HCT116 (cell line): ENCODE measurements at regions not wholly inside any gene's neighbourhood (a gene's known extent, or its start where the extent isn't known, plus 50 kb on each side); places are given as distances from the start of the nearest gene placed in this dataset.

ENCODE experiments used
- ATAC-seq: fragments of 200-7000 bp; cut with Tn5 transposase; 2 replicates; pipeline ENCODE4 v1.9.1; 2020; ENCODE audit warnings: mild to moderate bottlenecking, moderate library complexity
- BruUV-seq: library from RNA; stranded (reverse); fragments of 400-500 nt; replicated peaks from 2 replicates; lab custom pipeline; 2021; lab: Mats Ljungman, UMichigan
- CTCF ChIA-PET: fragments of 300-600 bp; sonication (Branson Sonifier 250); formaldehyde crosslinking; loops from one replicate; lab custom pipeline; 2021; ENCODE audit warnings: antibody characterized with exemption; lab: Charles Lee
- POLR2A ChIA-PET: fragments of 300-600, 350-600 bp; sonication (Branson Sonifier 250); formaldehyde crosslinking; loops from one replicate; lab custom pipeline; 2021; ENCODE audit warnings: antibody characterized with exemption; lab: Charles Lee
- RAD21 ChIA-PET, 2 experiments: fragments of 300-600 bp; sonication (Branson Sonifier 250); formaldehyde crosslinking; loops; one replicate each; lab custom pipeline; 2023; ENCODE audit warnings: low total read pairs in 2 of 2; ENCODE audit not compliant: uncharacterized antibody in 2 of 2, unreplicated experiment in 2 of 2, low non-redundant PET in 1 of 2; lab: Charles Lee
- DNase-seq: peaks from one replicate; pipeline ENCODE4 v3.0.0-alpha.2; 2010; ENCODE audit warnings: low read depth, low spot score
- H2AFZ ChIP-seq: fragments of 200-600 bp; shearing (Covaris generic), sonication (generic); 2 replicates; pipeline ENCODE4 v1.6.1; 2017; ENCODE audit warnings: low read depth, mixed run types, mixed read lengths, antibody characterized with exemption, low read length; ENCODE audit not compliant: poor library complexity, severe bottlenecking
- H3K27ac ChIP-seq: 2 replicates; pipeline ENCODE4 v1.5.1; 2012; ENCODE audit warnings: low read depth, low read length
- H3K27me3 ChIP-seq: fragments of 200-600 bp; sonication (generic); 2 replicates; pipeline ENCODE4 v1.6.1; 2016; ENCODE audit warnings: mixed run types, low read length, mixed read lengths; ENCODE audit not compliant: insufficient read depth
- H3K36me3 ChIP-seq, 2 experiments: fragments of 200-500 bp in 1 of 2; fragments of 200-600 bp in 1 of 2; sonication (Bioruptor generic) in 1 of 2; sonication (generic) in 1 of 2; 2 replicates each; pipeline versions ENCODE4 v1.5.1 to v1.6.1; 2014 to 2016; ENCODE audit warnings: low read length in 2 of 2, inconsistent platforms in 1 of 2, mixed read lengths in 1 of 2, mixed run types in 1 of 2; ENCODE audit not compliant: insufficient read depth in 2 of 2, control insufficient read depth in 1 of 2
- H3K4me1 ChIP-seq, 2 experiments: fragments of 200-600 bp in 1 of 2; sonication (generic) in 1 of 2; 2 replicates each; pipeline versions ENCODE4 v1.5.1 to v1.6.1; 2012 to 2017; ENCODE audit warnings: low read length in 2 of 2, inconsistent platforms in 1 of 2, mild to moderate bottlenecking in 1 of 2, mixed read lengths in 1 of 2, mixed run types in 1 of 2, moderate library complexity in 1 of 2; ENCODE audit not compliant: insufficient read depth in 2 of 2, control insufficient read depth in 1 of 2
- H3K4me2 ChIP-seq: fragments of 200-600 bp; sonication (generic); 2 replicates; pipeline ENCODE4 v1.6.1; 2017; ENCODE audit warnings: mixed run types, low read length, mixed read lengths
- H3K4me3 ChIP-seq, 2 experiments: fragments of 200-600 bp in 1 of 2; sonication (generic) in 1 of 2; replicated peaks in 1 of 2; 2 replicates each; pipeline ENCODE4 v1.5.1; 2011 to 2016; ENCODE audit warnings: low read length in 2 of 2, control low read depth in 1 of 2, low read depth in 1 of 2, mild to moderate bottlenecking in 1 of 2, mixed read lengths in 1 of 2, mixed run types in 1 of 2
- H3K79me2 ChIP-seq: fragments of 200-600 bp; sonication (generic); 2 replicates; pipeline ENCODE4 v1.6.1; 2017; ENCODE audit warnings: mild to moderate bottlenecking, mixed run types, low read length, moderate library complexity, mixed read lengths; ENCODE audit not compliant: insufficient read depth
- H3K9ac ChIP-seq: fragments of 200-600 bp; sonication (generic); 2 replicates; pipeline ENCODE4 v1.6.1; 2016; ENCODE audit warnings: low read length, mixed read lengths
- H3K9me2 ChIP-seq: fragments of 200-600 bp; sonication (generic), shearing (Covaris generic); 2 replicates; pipeline ENCODE4 v1.6.1; 2017; ENCODE audit warnings: mixed run types, mild to moderate bottlenecking, moderate library complexity; ENCODE audit not compliant: insufficient read depth
- H3K9me3 ChIP-seq, 2 experiments: fragments of 200-500 bp in 1 of 2; fragments of 200-600 bp in 1 of 2; sonication (Bioruptor generic) in 1 of 2; sonication (generic) in 1 of 2; 2 replicates each; pipeline ENCODE4 v1.6.1; 2014 to 2017; ENCODE audit warnings: low read length in 2 of 2, mixed read lengths in 2 of 2, inconsistent platforms in 1 of 2, low read depth in 1 of 2, mild to moderate bottlenecking in 1 of 2, mixed run types in 1 of 2, moderate library complexity in 1 of 2; ENCODE audit not compliant: control insufficient read depth in 1 of 2, insufficient read depth in 1 of 2
- H4K20me1 ChIP-seq: fragments of 200-600 bp; sonication (generic), shearing (Covaris generic); 2 replicates; pipeline ENCODE4 v1.6.1; 2017; ENCODE audit warnings: mixed run types, mild to moderate bottlenecking, moderate library complexity; ENCODE audit not compliant: insufficient read depth
- CBX3 ChIP-seq: IDR thresholded peaks from 2 replicates; pipeline ENCODE4 v1.6.1; 2012; ENCODE audit warnings: low read depth
- CEBPB ChIP-seq: IDR thresholded peaks from 2 replicates; pipeline ENCODE4 v1.6.1; 2012; ENCODE audit warnings: low read depth
- EGR1 ChIP-seq: IDR thresholded peaks from 2 replicates; pipeline ENCODE4 v1.6.1; 2012; ENCODE audit warnings: low read depth
- ELF1 ChIP-seq: IDR thresholded peaks from 2 replicates; pipeline ENCODE4 v1.6.1; 2012; ENCODE audit warnings: low read depth, borderline replicate concordance
- EZH2 ChIP-seq: fragments of 200-600 bp; sonication (generic); IDR thresholded peaks from 2 replicates; pipeline ENCODE4 v1.6.1; 2017; ENCODE audit warnings: antibody characterized with exemption, mixed run types
- EZH2phosphoT487 ChIP-seq: fragments of 200-600 bp; IDR thresholded peaks from 2 replicates; pipeline ENCODE4 v1.6.1; 2018; ENCODE audit warnings: antibody characterized with exemption, borderline replicate concordance
- FOSL1 ChIP-seq: IDR thresholded peaks from 2 replicates; pipeline ENCODE4 v1.6.1; 2012; ENCODE audit warnings: low read depth
- POLR2A ChIP-seq: IDR thresholded peaks from 2 replicates; pipeline ENCODE4 v1.7.0; 2011; ENCODE audit warnings: borderline replicate concordance; ENCODE audit not compliant: insufficient read depth, insufficient read length; ENCODE audit errors: extremely low read depth
- POLR2AphosphoS5 ChIP-seq: IDR thresholded peaks from 2 replicates; pipeline ENCODE4 v1.6.1; 2011; ENCODE audit warnings: mild to moderate bottlenecking, low read depth, low read length, moderate library complexity
- RAD21 ChIP-seq: IDR thresholded peaks from 2 replicates; pipeline ENCODE4 v1.6.1; 2012; ENCODE audit warnings: low read depth, mild to moderate bottlenecking
- SP1 ChIP-seq: IDR thresholded peaks from 2 replicates; pipeline ENCODE4 v1.6.1; 2012; ENCODE audit warnings: low read depth
- SRF ChIP-seq: IDR thresholded peaks from 2 replicates; pipeline ENCODE4 v1.6.1; 2012; ENCODE audit warnings: low read depth
- TCF7L2 ChIP-seq: IDR thresholded peaks from 2 replicates; pipeline ENCODE4 v1.7.0; 2011; ENCODE audit warnings: borderline replicate concordance, inconsistent platforms; ENCODE audit not compliant: insufficient read depth, insufficient read length; ENCODE audit errors: extremely low read depth
- ZNF274 ChIP-seq: fragments of 200-500 bp; sonication (Bioruptor generic); IDR thresholded peaks from 2 replicates; pipeline ENCODE4 v1.6.1; 2014; ENCODE audit warnings: mild to moderate bottlenecking, low read depth, low read length, inconsistent platforms
- intact Hi-C: fragments of 100-400 bp; cut with micrococcal nuclease; formaldehyde crosslinking; loops from 2 replicates; pipeline ENCODE4 v1.10.0; 2022
- TF ChIP-seq, protein P1 (sequence below), 3 experiments: fragments of 200-600 bp in 1 of 3; sonication (generic) in 1 of 3; IDR thresholded peaks in 2 of 3; conservative IDR thresholded peaks in 1 of 3; 2 replicates each; pipeline ENCODE4 v1.5.1; 2012 to 2017; ENCODE audit warnings: low read depth in 2 of 3, low read length in 2 of 3, antibody characterized with exemption in 1 of 3, borderline replicate concordance in 1 of 3, control low read depth in 1 of 3, mild to moderate bottlenecking in 1 of 3, mixed read lengths in 1 of 3, mixed run types in 1 of 3, moderate library complexity in 1 of 3; ENCODE audit not compliant: insufficient read depth in 1 of 3
- TF ChIP-seq, protein P2 (sequence below): IDR thresholded peaks from 2 replicates; pipeline ENCODE4 v1.6.1; 2011; ENCODE audit warnings: mild to moderate bottlenecking, low read length, moderate library complexity; ENCODE audit not compliant: insufficient replicate concordance; ENCODE audit errors: extremely low read depth
- TF ChIP-seq, protein P3 (sequence below): IDR thresholded peaks from 2 replicates; pipeline ENCODE4 v1.6.1; 2012

DNA sequence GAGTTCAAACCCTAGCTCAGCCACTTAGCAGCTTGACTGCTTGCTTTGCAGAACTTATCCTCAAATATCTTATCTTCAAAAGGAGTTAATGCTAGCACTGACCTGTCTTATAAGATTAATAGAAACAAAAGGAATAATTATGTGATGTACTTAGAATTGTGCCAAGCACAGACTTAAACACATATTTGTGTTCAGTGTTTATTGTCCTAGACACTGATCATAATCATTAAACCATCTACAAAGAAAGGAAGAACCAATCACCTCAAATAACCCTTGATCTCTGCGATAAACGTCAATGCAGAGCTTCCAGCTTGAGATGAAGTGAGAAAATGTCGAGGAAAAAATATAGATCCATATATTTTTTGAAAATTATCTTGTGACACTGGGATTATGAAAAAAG is 73.1 kb downstream of the ATXN7L3B start (continued):
- no peak for TF ChIP-seq CEBPB
- no peak for TF ChIP-seq POLR2A
- TF ChIP-seq, protein P1, sequence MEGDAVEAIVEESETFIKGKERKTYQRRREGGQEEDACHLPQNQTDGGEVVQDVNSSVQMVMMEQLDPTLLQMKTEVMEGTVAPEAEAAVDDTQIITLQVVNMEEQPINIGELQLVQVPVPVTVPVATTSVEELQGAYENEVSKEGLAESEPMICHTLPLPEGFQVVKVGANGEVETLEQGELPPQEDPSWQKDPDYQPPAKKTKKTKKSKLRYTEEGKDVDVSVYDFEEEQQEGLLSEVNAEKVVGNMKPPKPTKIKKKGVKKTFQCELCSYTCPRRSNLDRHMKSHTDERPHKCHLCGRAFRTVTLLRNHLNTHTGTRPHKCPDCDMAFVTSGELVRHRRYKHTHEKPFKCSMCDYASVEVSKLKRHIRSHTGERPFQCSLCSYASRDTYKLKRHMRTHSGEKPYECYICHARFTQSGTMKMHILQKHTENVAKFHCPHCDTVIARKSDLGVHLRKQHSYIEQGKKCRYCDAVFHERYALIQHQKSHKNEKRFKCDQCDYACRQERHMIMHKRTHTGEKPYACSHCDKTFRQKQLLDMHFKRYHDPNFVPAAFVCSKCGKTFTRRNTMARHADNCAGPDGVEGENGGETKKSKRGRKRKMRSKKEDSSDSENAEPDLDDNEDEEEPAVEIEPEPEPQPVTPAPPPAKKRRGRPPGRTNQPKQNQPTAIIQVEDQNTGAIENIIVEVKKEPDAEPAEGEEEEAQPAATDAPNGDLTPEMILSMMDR (IDR thresholded peaks at IDR 0.05 in 2 of 3, conservative IDR thresholded peaks at IDR 0.05 in 1 of 3; ENCODE audit: borderline replicate concordance in 1 of 3, insufficient read depth in 1 of 3, low read depth in 2 of 3, low read length in 2 of 3) = no peak
- TF ChIP-seq RAD21 = no peak
- TF ChIP-seq ELF1 = no peak
- TF ChIP-seq, protein P2, sequence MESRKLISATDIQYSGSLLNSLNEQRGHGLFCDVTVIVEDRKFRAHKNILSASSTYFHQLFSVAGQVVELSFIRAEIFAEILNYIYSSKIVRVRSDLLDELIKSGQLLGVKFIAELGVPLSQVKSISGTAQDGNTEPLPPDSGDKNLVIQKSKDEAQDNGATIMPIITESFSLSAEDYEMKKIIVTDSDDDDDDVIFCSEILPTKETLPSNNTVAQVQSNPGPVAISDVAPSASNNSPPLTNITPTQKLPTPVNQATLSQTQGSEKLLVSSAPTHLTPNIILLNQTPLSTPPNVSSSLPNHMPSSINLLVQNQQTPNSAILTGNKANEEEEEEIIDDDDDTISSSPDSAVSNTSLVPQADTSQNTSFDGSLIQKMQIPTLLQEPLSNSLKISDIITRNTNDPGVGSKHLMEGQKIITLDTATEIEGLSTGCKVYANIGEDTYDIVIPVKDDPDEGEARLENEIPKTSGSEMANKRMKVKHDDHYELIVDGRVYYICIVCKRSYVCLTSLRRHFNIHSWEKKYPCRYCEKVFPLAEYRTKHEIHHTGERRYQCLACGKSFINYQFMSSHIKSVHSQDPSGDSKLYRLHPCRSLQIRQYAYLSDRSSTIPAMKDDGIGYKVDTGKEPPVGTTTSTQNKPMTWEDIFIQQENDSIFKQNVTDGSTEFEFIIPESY = no peak
- TF ChIP-seq, all 23 proteins: peak for 0

DNA sequence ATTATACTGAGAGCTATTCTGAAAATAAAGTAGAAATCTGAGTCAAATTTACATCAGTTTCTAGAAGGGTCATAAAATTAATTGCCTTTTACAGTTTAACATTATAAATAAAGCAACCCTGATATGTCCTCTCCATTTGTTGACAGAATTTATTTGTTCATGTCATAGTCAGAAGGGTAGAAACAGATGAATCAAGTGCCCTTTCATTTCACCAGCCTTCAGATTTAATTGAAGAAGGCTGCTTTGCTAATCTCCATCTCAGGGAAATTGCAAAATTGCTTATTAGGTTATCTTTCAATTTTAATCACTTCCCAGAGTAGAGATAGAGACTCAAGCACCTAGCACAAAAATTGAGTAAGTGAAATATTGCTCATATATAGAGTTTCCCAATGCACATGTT is 76.8 kb downstream of the ATXN7L3B start:
- no peak for ATAC-seq
- H3K9ac ChIP-seq = no peak overlapping the region
- POLR2A ChIA-PET = no interaction called here
- TF ChIP-seq POLR2AphosphoS5 = no peak
- no peak for TF ChIP-seq EGR1
- TF ChIP-seq TCF7L2 = no peak
- TF ChIP-seq SRF = no peak
- TF ChIP-seq CEBPB = no peak
- TF ChIP-seq, protein P2 = no peak
- TF ChIP-seq CBX3 = no peak
- TF ChIP-seq EZH2 = no peak
- no peak for TF ChIP-seq FOSL1
- TF ChIP-seq, protein P1 (IDR thresholded peaks at IDR 0.05 in 2 of 3, conservative IDR thresholded peaks at IDR 0.05 in 1 of 3; ENCODE audit: borderline replicate concordance in 1 of 3, insufficient read depth in 1 of 3, low read depth in 2 of 3, low read length in 2 of 3) = no peak
- no peak for TF ChIP-seq SP1
- TF ChIP-seq, protein P3, sequence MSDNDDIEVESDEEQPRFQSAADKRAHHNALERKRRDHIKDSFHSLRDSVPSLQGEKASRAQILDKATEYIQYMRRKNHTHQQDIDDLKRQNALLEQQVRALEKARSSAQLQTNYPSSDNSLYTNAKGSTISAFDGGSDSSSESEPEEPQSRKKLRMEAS = no peak
- TF ChIP-seq RAD21 = no peak
- no peak for TF ChIP-seq EZH2phosphoT487
- no peak for TF ChIP-seq ZNF274

More for the DNA sequence above, 76.8 kb downstream of the ATXN7L3B start:
- Histone ChIP-seq H3K79me2 (no peaks in the 10 kb centered on the region), H3K9me3 (no peaks in the 10 kb centered on the region), H3K4me3 (no peak overlapping the region), H3K9me2 (no peaks in the 10 kb centered on the region), H3K36me3 (no peaks in the 10 kb centered on the region), H4K20me1 (no peaks in the 10 kb centered on the region), H3K27ac (no peak overlapping the region), H3K27me3 (no peaks in the 10 kb centered on the region), H3K4me1 (no peaks in the 10 kb centered on the region), H3K4me2 (no peak overlapping the region), H2AFZ (peak overlapping the region; percentile 48)
- no TSS peak for BruUV-seq
- no peak for DNase-seq
- RAD21 ChIA-PET = no interaction called here
- CTCF ChIA-PET = no interaction called here
- intact Hi-C loops = no loop called here
